HG03060 (cell line): ENCODE measurements at regions not wholly inside any gene's neighbourhood (a gene's known extent, or its start where the extent isn't known, plus 50 kb on each side); places are given as distances from the start of the nearest gene placed in this dataset.
"Not testable (repeated sequence)": the region's sequence is repeated elsewhere in the genome, so short reads cannot be mapped to it uniquely, and the experiment has no call there.

ENCODE experiments used
- ATAC-seq: cut with Tn5 transposase; IDR thresholded peaks from one replicate; pipeline ENCODE4 v1.9.1; 2021; ENCODE audit warnings: low read depth, moderate number of reproducible peaks; ENCODE audit not compliant: unreplicated experiment

- no peak for ATAC-seq
Observed at GRCh38 chr12:20148241-20148640, 220.1 kb upstream of the PDE3A start.

GRCh38 chr12:20150835-20151422 lies 217.4 kb upstream of the PDE3A start:
- no peak for ATAC-seq

GRCh38 chr12:20154052-20154451 lies 214.3 kb upstream of the PDE3A start:
- no peak for ATAC-seq

- no peak for ATAC-seq
Observed at GRCh38 chr12:20155374-20155773, 213.0 kb upstream of the PDE3A start.

GRCh38 chr12:20160899-20161298 lies 207.4 kb upstream of the PDE3A start:
- ATAC-seq: not testable (repeated sequence)

GRCh38 chr12:20174528-20175175 lies 193.7 kb upstream of the PDE3A start:
- no peak for ATAC-seq

GRCh38 chr12:20175704-20176388 lies 192.5 kb upstream of the PDE3A start:
- ATAC-seq: no peak

GRCh38 chr12:20181416-20182180 lies 186.7 kb upstream of the PDE3A start:
- ATAC-seq: no peak

GRCh38 chr12:20183563-20183962 lies 184.8 kb upstream of the PDE3A start:
- no peak for ATAC-seq

- no peak for ATAC-seq
Observed at GRCh38 chr12:20184514-20184913, 183.8 kb upstream of the PDE3A start.

- no peak for ATAC-seq
Observed at GRCh38 chr12:20187456-20187855, 180.9 kb upstream of the PDE3A start.

GRCh38 chr12:20188930-20189653 lies 179.2 kb upstream of the PDE3A start:
- ATAC-seq: no peak

- ATAC-seq: no peak
Observed at GRCh38 chr12:20189767-20190166, 178.6 kb upstream of the PDE3A start.

GRCh38 chr12:20194171-20194570 lies 174.2 kb upstream of the PDE3A start:
- ATAC-seq: no peak

- ATAC-seq: no peak
Observed at GRCh38 chr12:20196767-20197166, 171.6 kb upstream of the PDE3A start.

GRCh38 chr12:20197411-20197810 lies 170.9 kb upstream of the PDE3A start:
- no peak for ATAC-seq

GRCh38 chr12:20199780-20200179 lies 168.6 kb upstream of the PDE3A start:
- ATAC-seq: no peak

- no peak for ATAC-seq
Observed at GRCh38 chr12:20201733-20202132, 166.6 kb upstream of the PDE3A start.

GRCh38 chr12:20205854-20206253 lies 162.5 kb upstream of the PDE3A start:
- ATAC-seq: no peak

- no peak for ATAC-seq
Observed at GRCh38 chr12:20206410-20206809, 161.9 kb upstream of the PDE3A start.
